ENCODE measurements at regions not wholly inside any gene's neighbourhood (a gene's known extent, or its start where the extent isn't known, plus 50 kb on each side); places are given as distances from the start of the nearest gene placed in this dataset.

GRCh38 chr4:81375745-81376144 is 96.0 kb downstream of the RASGEF1B start:
- no peak for TF ChIP-seq CTCF (IDR thresholded peaks at IDR 0.05)
- DNase-seq (no peak), ATAC-seq (no peak)
- H3K27ac ChIP-seq = no peak overlapping the region
- H3K36me3 ChIP-seq = no peaks in the 10 kb centered on the region
- intact Hi-C loops (cut with DNase I) = no loop called here
- H3K4me3 ChIP-seq = no peak overlapping the region
- no peaks in the 10 kb centered on the region for H3K4me1 ChIP-seq
- no peaks in the 10 kb centered on the region for H3K27me3 ChIP-seq
- H3K9me3 ChIP-seq = no peaks in the 10 kb centered on the region

GRCh38 chr4:81369886-81370285 is 101.8 kb downstream of the RASGEF1B start:
- ATAC-seq (no peak), DNase-seq (no peak)
- Histone ChIP-seq H3K36me3 (no peaks in the 10 kb centered on the region), H3K27me3 (no peaks in the 10 kb centered on the region), H3K4me3 (no peak overlapping the region), H3K4me1 (no peaks in the 10 kb centered on the region), H3K9me3 (no peaks in the 10 kb centered on the region), H3K27ac (no peak overlapping the region)
- intact Hi-C loops (cut with DNase I) = no loop called here
- no peak for TF ChIP-seq CTCF (IDR thresholded peaks at IDR 0.05)

GRCh38 chr4:81366779-81367178 is 104.9 kb downstream of the RASGEF1B start:
- no peaks in the 10 kb centered on the region for H3K9me3 ChIP-seq
- no peak for ATAC-seq
- no peak for DNase-seq
- intact Hi-C loops (cut with DNase I) = no loop called here
- H3K36me3 ChIP-seq = no peaks in the 10 kb centered on the region
- no peak overlapping the region for H3K4me3 ChIP-seq
- H3K27me3 ChIP-seq = no peaks in the 10 kb centered on the region
- H3K27ac ChIP-seq = no peak overlapping the region
- no peaks in the 10 kb centered on the region for H3K4me1 ChIP-seq
- no peak for TF ChIP-seq CTCF (IDR thresholded peaks at IDR 0.05)

- Histone ChIP-seq H3K4me1 (no peaks in the 10 kb centered on the region), H3K27me3 (no peaks in the 10 kb centered on the region), H3K4me3 (no peak overlapping the region), H3K36me3 (no peaks in the 10 kb centered on the region), H3K27ac (no peak overlapping the region), H3K9me3 (no peaks in the 10 kb centered on the region)
- no peak for DNase-seq
- no peak for TF ChIP-seq CTCF (IDR thresholded peaks at IDR 0.05)
- intact Hi-C loops (cut with DNase I) = no loop called here
- no peak for ATAC-seq
Measured at GRCh38 chr4:81360737-81361136, 111.0 kb downstream of the RASGEF1B start.

GRCh38 chr4:81359207-81359606 is 112.5 kb downstream of the RASGEF1B start:
- Histone ChIP-seq H3K27me3 (no peaks in the 10 kb centered on the region), H3K27ac (no peak overlapping the region), H3K9me3 (no peaks in the 10 kb centered on the region), H3K4me3 (no peak overlapping the region), H3K4me1 (no peaks in the 10 kb centered on the region), H3K36me3 (no peaks in the 10 kb centered on the region)
- intact Hi-C loops (cut with DNase I) = no loop called here
- DNase-seq = no peak
- TF ChIP-seq CTCF (IDR thresholded peaks at IDR 0.05) = no peak
- ATAC-seq = no peak

- no peak for TF ChIP-seq CTCF (IDR thresholded peaks at IDR 0.05)
- no peaks in the 10 kb centered on the region for H3K36me3 ChIP-seq
- H3K27me3 ChIP-seq = no peaks in the 10 kb centered on the region
- intact Hi-C loops (cut with DNase I) = no loop called here
- no peak overlapping the region for H3K27ac ChIP-seq
- H3K4me3 ChIP-seq = no peak overlapping the region
- ATAC-seq (no peak), DNase-seq (no peak)
- H3K4me1 ChIP-seq = no peaks in the 10 kb centered on the region
- H3K9me3 ChIP-seq = no peaks in the 10 kb centered on the region
Measured at GRCh38 chr4:81358154-81358553, 113.6 kb downstream of the RASGEF1B start.
